Liver (tissue), 8 donors: ENCODE measurements at regions not wholly inside any gene's neighbourhood (a gene's known extent, or its start where the extent isn't known, plus 50 kb on each side); places are given as distances from the start of the nearest gene placed in this dataset.

ENCODE experiments used
- DNase-seq: peaks from one replicate; pipeline ENCODE4 v3.0.0-alpha.2; 2017; ENCODE audit warnings: low spot score
- H3K27ac ChIP-seq, 2 donors: one replicate each; pipeline ENCODE4 v1.7.0; 2013; ENCODE audit warnings: inconsistent platforms in 2 of 2, low read length in 2 of 2, control low read depth in 1 of 2, low read depth in 1 of 2, mild to moderate bottlenecking in 1 of 2
- H3K27me3 ChIP-seq, 4 donors: one replicate each; pipeline versions ENCODE4 v1.6.1 to v1.7.0; 2013; ENCODE audit warnings: low read length in 3 of 4, inconsistent platforms in 1 of 4, mild to moderate bottlenecking in 1 of 4, moderate library complexity in 1 of 4; ENCODE audit not compliant: control insufficient read depth in 4 of 4, insufficient read depth in 4 of 4
- H3K36me3 ChIP-seq, 4 donors: one replicate each; pipeline versions ENCODE4 v1.6.1 to v1.7.0; 2013; ENCODE audit warnings: low read length in 3 of 4, mild to moderate bottlenecking in 3 of 4, low read depth in 1 of 4, moderate library complexity in 1 of 4; ENCODE audit not compliant: control insufficient read depth in 4 of 4, insufficient read depth in 3 of 4
- H3K4me1 ChIP-seq, 4 donors: one replicate each; pipeline versions ENCODE4 v1.6.1 to v1.7.0; 2013; ENCODE audit warnings: low read length in 3 of 4, mild to moderate bottlenecking in 3 of 4, moderate library complexity in 1 of 4; ENCODE audit not compliant: control insufficient read depth in 4 of 4, insufficient read depth in 4 of 4
- H3K4me3 ChIP-seq, 3 donors: one replicate each; pipeline versions ENCODE4 v1.6.1 to v1.7.0; 2013; ENCODE audit warnings: low read length in 3 of 3, control low read depth in 1 of 3, low read depth in 1 of 3, mild to moderate bottlenecking in 1 of 3
- H3K9ac ChIP-seq, 2 donors: one replicate each; pipeline ENCODE4 v1.7.0; 2013; ENCODE audit warnings: low read length in 2 of 2, mild to moderate bottlenecking in 2 of 2, moderate library complexity in 2 of 2, control low read depth in 1 of 2, low read depth in 1 of 2
- H3K9me3 ChIP-seq, 4 donors: one replicate each; pipeline versions ENCODE4 v1.6.1 to v1.7.0; 2013; ENCODE audit warnings: low read length in 3 of 4; ENCODE audit not compliant: control insufficient read depth in 4 of 4
- ATF3 ChIP-seq: IDR thresholded peaks from 2 replicates; pipeline ENCODE4 v1.6.1; 2016; ENCODE audit warnings: antibody characterized with exemption
- CTCF ChIP-seq: fragments of 150-350 bp; IDR thresholded peaks from 2 replicates; pipeline ENCODE4 v1.5.1; 2017; ENCODE audit warnings: improper control_type of control experiment, low read depth, low read length; ENCODE audit not compliant: missing input control
- EGR1 ChIP-seq, 2 donors: IDR thresholded peaks; 2 replicates each; pipeline ENCODE4 v1.6.1; 2016 to 2018; ENCODE audit warnings: antibody characterized with exemption in 2 of 2, low read depth in 2 of 2
- FOXA1 ChIP-seq: IDR thresholded peaks from 2 replicates; pipeline ENCODE4 v1.6.1; 2016; ENCODE audit warnings: antibody characterized with exemption
- FOXA2 ChIP-seq: IDR thresholded peaks from 2 replicates; pipeline ENCODE4 v1.6.1; 2016; ENCODE audit warnings: antibody characterized with exemption
- GABPA ChIP-seq, 2 donors: IDR thresholded peaks in 1 of 2; conservative IDR thresholded peaks in 1 of 2; 2 replicates each; pipeline ENCODE4 v1.6.1; 2016; ENCODE audit warnings: antibody characterized with exemption in 2 of 2, mild to moderate bottlenecking in 1 of 2, moderate library complexity in 1 of 2
- HNF4A ChIP-seq, 2 donors: conservative IDR thresholded peaks; 2 replicates each; pipeline ENCODE4 v1.6.1; 2016; ENCODE audit warnings: antibody characterized with exemption in 2 of 2, mild to moderate bottlenecking in 2 of 2
- HNF4G ChIP-seq: IDR thresholded peaks from 2 replicates; pipeline ENCODE4 v1.6.1; 2016; ENCODE audit warnings: antibody characterized with exemption
- JUND ChIP-seq, 2 donors: IDR thresholded peaks; 2 replicates each; pipeline ENCODE4 v1.6.1; 2016; ENCODE audit warnings: antibody characterized with exemption in 2 of 2
- RAD21 ChIP-seq, 2 donors: IDR thresholded peaks; 2 replicates each; pipeline ENCODE4 v1.6.1; 2016; ENCODE audit warnings: antibody characterized with exemption in 2 of 2, mild to moderate bottlenecking in 2 of 2
- REST ChIP-seq: IDR thresholded peaks from 2 replicates; pipeline ENCODE4 v1.6.1; 2016; ENCODE audit warnings: antibody characterized with exemption, mild to moderate bottlenecking
- RXRA ChIP-seq, 2 donors: IDR thresholded peaks; 2 replicates each; pipeline ENCODE4 v1.6.1; 2017 to 2018; ENCODE audit warnings: antibody characterized with exemption in 2 of 2, mild to moderate bottlenecking in 1 of 2
- TAF1 ChIP-seq: conservative IDR thresholded peaks from 2 replicates; pipeline ENCODE4 v1.6.1; 2016; ENCODE audit warnings: antibody characterized with exemption, mild to moderate bottlenecking
- YY1 ChIP-seq: IDR thresholded peaks from 2 replicates; pipeline ENCODE4 v1.6.1; 2016; ENCODE audit warnings: antibody characterized with exemption, mild to moderate bottlenecking
- ZBTB33 ChIP-seq: IDR thresholded peaks from 2 replicates; pipeline ENCODE4 v1.6.1; 2016; ENCODE audit warnings: antibody characterized with exemption
- WGBS: extraction: QIAGEN DNeasy Blood & Tissue Kit; methylation state at CpG from one replicate; pipeline ENCODE4 v1.1.7; 2013; 5-methylcytosine and 5-hydroxymethylcytosine counted together
- donor health status: healthy.
- donor health status: healthy.
- donor health status: healthy.
- donor health status: healthy.
- donor health status: healthy.

GRCh38 chr7:128157906-128158305, 83.2 kb upstream of the LEP start:
- H3K27me3 ChIP-seq: no peaks in the 10 kb centered on the region
- H3K9ac ChIP-seq: no peak overlapping the region
- H3K36me3 ChIP-seq: no peaks in the 10 kb centered on the region
- no peak for DNase-seq
- WGBS: 77% methylated on average over 7 of the region's 7 CpGs
- no peak overlapping the region for H3K27ac ChIP-seq
- H3K4me3 ChIP-seq: no peak overlapping the region
- H3K4me1 ChIP-seq: no peaks in the 10 kb centered on the region
- H3K9me3 ChIP-seq: no peaks in the 10 kb centered on the region
- no peak for TF ChIP-seq ZBTB33
- TF ChIP-seq EGR1 (IDR thresholded peaks at IDR 0.05; ENCODE audit: low read depth in 2 of 2): no peak
- no peak for TF ChIP-seq FOXA1
- TF ChIP-seq ATF3: no peak
- no peak for TF ChIP-seq RXRA (IDR thresholded peaks at IDR 0.05)
- TF ChIP-seq REST: no peak
- TF ChIP-seq CTCF: no peak
- TF ChIP-seq FOXA2: no peak
- TF ChIP-seq JUND (IDR thresholded peaks at IDR 0.05): no peak
- no peak for TF ChIP-seq GABPA (IDR thresholded peaks at IDR 0.05 in 1 of 2, conservative IDR thresholded peaks at IDR 0.05 in 1 of 2)
- TF ChIP-seq TAF1: no peak
- no peak for TF ChIP-seq HNF4G

- H3K9ac ChIP-seq: no peak overlapping the region
- no peak for DNase-seq
- no peaks in the 10 kb centered on the region for H3K36me3 ChIP-seq
- no peak overlapping the region for H3K27ac ChIP-seq
- H3K9me3 ChIP-seq: no peaks in the 10 kb centered on the region
- H3K4me1 ChIP-seq: no peaks in the 10 kb centered on the region
- H3K27me3 ChIP-seq: no peaks in the 10 kb centered on the region
- 78% methylated on average over 3 of the region's 3 CpGs for WGBS
- no peak overlapping the region for H3K4me3 ChIP-seq
- TF ChIP-seq ZBTB33 (no peak), FOXA1 (no peak), ATF3 (no peak), YY1 (no peak), GABPA (IDR thresholded peaks at IDR 0.05 in 1 of 2, conservative IDR thresholded peaks at IDR 0.05 in 1 of 2) (no peak), HNF4A (conservative IDR thresholded peaks at IDR 0.05) (no peak), CTCF (no peak), RAD21 (IDR thresholded peaks at IDR 0.05) (no peak), REST (no peak)
Observed at GRCh38 chr7:128158370-128158769, 82.7 kb upstream of the LEP start.
